ENCODE measurements at regions not wholly inside any gene's neighbourhood (a gene's known extent, or its start where the extent isn't known, plus 50 kb on each side); places are given as distances from the start of the nearest gene placed in this dataset.
"Not testable (repeated sequence)": the region's sequence is repeated elsewhere in the genome, so short reads cannot be mapped to it uniquely, and the experiment has no call there.

GRCh38 chr2:13821255-13821880, 811.1 kb upstream of the LRATD1 start:
- Mint-ChIP-seq H3K36me3 (ENCODE audit: low read depth) (no peaks in the 10 kb centered on the region), H3K4me3 (no peak overlapping the region), H3K4me1 (ENCODE audit: low read depth) (no peaks in the 10 kb centered on the region), H3K27ac (no peak overlapping the region), H3K27me3 (ENCODE audit: low read depth) (no peaks in the 10 kb centered on the region), H3K9me3 (peaks cover 2% of the 10 kb centered on the region)
- CTCF ChIA-PET = no interaction called here
- intact Hi-C loops (cut with micrococcal nuclease) = no loop called here
- no peak for DNase-seq

GRCh38 chr2:13822365-13822764, 810.2 kb upstream of the LRATD1 start:
- H3K36me3 Mint-ChIP-seq (ENCODE audit: low read depth) = no peaks in the 10 kb centered on the region
- intact Hi-C loops (cut with micrococcal nuclease) = no loop called here
- H3K27ac Mint-ChIP-seq = no peak overlapping the region
- H3K4me1 Mint-ChIP-seq (ENCODE audit: low read depth) = no peaks in the 10 kb centered on the region
- no peaks in the 10 kb centered on the region for H3K27me3 Mint-ChIP-seq (ENCODE audit: low read depth)
- CTCF ChIA-PET = no interaction called here
- H3K9me3 Mint-ChIP-seq = peaks cover 2% of the 10 kb centered on the region
- no peak for DNase-seq
- no peak overlapping the region for H3K4me3 Mint-ChIP-seq

DNA sequence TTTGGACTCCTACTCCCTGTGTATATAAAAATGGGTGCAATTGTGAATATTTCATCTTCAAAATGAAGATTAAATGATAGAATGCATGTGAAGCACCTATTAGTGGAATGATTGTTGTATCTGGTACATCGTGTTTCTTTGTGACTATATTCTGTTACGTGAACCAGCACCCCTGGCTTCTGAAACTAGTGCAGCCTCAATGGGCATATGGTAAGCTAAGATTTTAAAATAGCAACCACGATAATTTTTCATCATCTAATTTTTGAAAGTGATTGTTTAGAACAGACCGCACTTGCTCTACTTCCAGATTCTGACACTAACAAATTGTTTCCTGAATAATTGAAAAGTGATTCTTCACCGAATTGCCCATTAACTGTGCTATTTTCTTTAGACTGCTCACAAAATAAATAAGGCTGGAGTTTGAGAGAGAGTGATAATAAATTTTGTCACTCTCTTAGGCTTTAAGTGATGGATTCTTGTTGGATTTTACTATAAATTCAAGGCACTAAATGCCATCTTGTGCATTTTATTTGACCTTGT, 806.1 kb upstream of the LRATD1 start:
- DNase-seq = no peak
- H3K4me1 Mint-ChIP-seq (ENCODE audit: low read depth) = no peaks in the 10 kb centered on the region
- H3K36me3 Mint-ChIP-seq (ENCODE audit: low read depth) = no peaks in the 10 kb centered on the region
- intact Hi-C loops (cut with micrococcal nuclease) = no loop called here
- CTCF ChIA-PET = no interaction called here
- no peak overlapping the region for H3K27ac Mint-ChIP-seq
- H3K9me3 Mint-ChIP-seq = peaks cover 5% of the 10 kb centered on the region
- no peak overlapping the region for H3K4me3 Mint-ChIP-seq
- H3K27me3 Mint-ChIP-seq (ENCODE audit: low read depth) = no peaks in the 10 kb centered on the region

- CTCF ChIA-PET = no interaction called here
- Mint-ChIP-seq H3K9me3 (no peaks in the 10 kb centered on the region), H3K27ac (no peak overlapping the region), H3K36me3 (ENCODE audit: low read depth) (no peaks in the 10 kb centered on the region), H3K4me3 (no peak overlapping the region), H3K4me1 (ENCODE audit: low read depth) (no peaks in the 10 kb centered on the region), H3K27me3 (ENCODE audit: low read depth) (no peaks in the 10 kb centered on the region)
- intact Hi-C loops (cut with micrococcal nuclease) = no loop called here
- no peak for DNase-seq
Observed at GRCh38 chr2:13858626-13859025, 773.9 kb upstream of the LRATD1 start.

- DNase-seq; H3K27ac Mint-ChIP-seq; H3K36me3 Mint-ChIP-seq (ENCODE audit: low read depth); CTCF ChIA-PET; H3K9me3 Mint-ChIP-seq; H3K4me1 Mint-ChIP-seq (ENCODE audit: low read depth); H3K27me3 Mint-ChIP-seq (ENCODE audit: low read depth); intact Hi-C loops (cut with micrococcal nuclease); H3K4me3 Mint-ChIP-seq: not testable (repeated sequence)
Observed at GRCh38 chr2:13868275-13868674, 764.2 kb upstream of the LRATD1 start.

DNA sequence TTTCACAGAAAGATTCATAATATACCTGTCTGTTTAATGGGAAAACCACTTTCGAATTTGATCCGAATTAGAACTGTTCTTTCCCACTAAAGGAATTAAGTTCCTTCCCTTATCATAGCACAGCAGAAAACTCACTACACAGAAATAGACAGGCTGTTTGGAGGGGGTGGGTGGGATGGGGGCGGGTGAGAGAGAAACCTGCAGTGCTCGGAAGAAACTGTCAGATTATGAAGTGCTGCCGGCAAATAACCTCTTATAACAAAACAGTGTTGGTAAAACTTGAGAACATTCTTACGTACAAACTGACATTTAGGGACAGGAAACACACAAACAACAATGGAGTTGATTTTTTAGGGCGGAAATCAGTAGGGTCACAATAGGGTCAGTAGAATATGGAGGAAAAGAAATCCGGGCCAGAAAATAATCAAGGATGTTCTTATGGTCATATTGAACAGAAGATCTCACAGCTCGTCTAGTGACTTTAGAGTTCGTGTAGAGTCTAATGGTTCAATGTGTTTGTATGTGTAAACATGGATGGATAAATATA, 756.0 kb upstream of the LRATD1 start:
- Mint-ChIP-seq H3K4me3 (no peak overlapping the region), H3K9me3 (no peaks in the 10 kb centered on the region), H3K4me1 (ENCODE audit: low read depth) (no peaks in the 10 kb centered on the region), H3K27ac (no peak overlapping the region), H3K36me3 (ENCODE audit: low read depth) (no peaks in the 10 kb centered on the region), H3K27me3 (ENCODE audit: low read depth) (no peaks in the 10 kb centered on the region)
- CTCF ChIA-PET = no interaction called here
- no peak for DNase-seq
- intact Hi-C loops (cut with micrococcal nuclease) = no loop called here

DNA sequence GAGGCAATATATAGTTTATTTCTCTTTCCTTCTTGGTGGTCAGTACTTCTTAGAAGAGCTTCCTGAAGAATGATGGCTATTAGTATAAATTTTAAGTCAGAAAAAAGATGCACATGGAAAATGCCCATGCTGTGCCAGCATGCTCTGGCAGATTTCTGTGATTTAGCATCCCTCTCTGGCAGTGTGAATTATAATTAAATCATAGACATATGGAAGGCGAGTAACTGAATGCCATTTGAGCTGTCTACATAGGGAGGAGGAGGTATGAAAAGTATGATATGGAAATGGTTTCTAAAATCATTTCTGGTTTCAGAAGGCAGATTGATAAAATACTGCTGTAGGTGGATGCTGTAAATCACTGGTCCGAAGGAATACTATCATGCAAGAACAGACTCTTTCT, 754.9 kb upstream of the LRATD1 start:
- Mint-ChIP-seq H3K4me3 (no peak overlapping the region), H3K9me3 (no peaks in the 10 kb centered on the region), H3K4me1 (ENCODE audit: low read depth) (no peaks in the 10 kb centered on the region), H3K36me3 (ENCODE audit: low read depth) (no peaks in the 10 kb centered on the region), H3K27me3 (ENCODE audit: low read depth) (no peaks in the 10 kb centered on the region), H3K27ac (no peak overlapping the region)
- no peak for DNase-seq
- CTCF ChIA-PET = no interaction called here
- intact Hi-C loops (cut with micrococcal nuclease) = no loop called here

- Mint-ChIP-seq H3K4me3 (no peak overlapping the region), H3K36me3 (ENCODE audit: low read depth) (no peaks in the 10 kb centered on the region), H3K27me3 (ENCODE audit: low read depth) (no peaks in the 10 kb centered on the region), H3K27ac (no peak overlapping the region), H3K9me3 (peaks cover 2% of the 10 kb centered on the region), H3K4me1 (ENCODE audit: low read depth) (no peaks in the 10 kb centered on the region)
- intact Hi-C loops (cut with micrococcal nuclease) = no loop called here
- DNase-seq = no peak
- CTCF ChIA-PET = no interaction called here
Observed at GRCh38 chr2:13884291-13884976, 748.1 kb upstream of the LRATD1 start.

GRCh38 chr2:13901526-13901925, 731.0 kb upstream of the LRATD1 start:
- no peak for DNase-seq
- peaks cover 2% of the 10 kb centered on the region for H3K9me3 Mint-ChIP-seq
- H3K27me3 Mint-ChIP-seq (ENCODE audit: low read depth) = no peaks in the 10 kb centered on the region
- no peaks in the 10 kb centered on the region for H3K36me3 Mint-ChIP-seq (ENCODE audit: low read depth)
- H3K4me3 Mint-ChIP-seq = no peak overlapping the region
- H3K4me1 Mint-ChIP-seq (ENCODE audit: low read depth) = no peaks in the 10 kb centered on the region
- intact Hi-C loops (cut with micrococcal nuclease) = no loop called here
- no peak overlapping the region for H3K27ac Mint-ChIP-seq
- CTCF ChIA-PET = no interaction called here

GRCh38 chr2:13905831-13906230, 726.7 kb upstream of the LRATD1 start:
- no peaks in the 10 kb centered on the region for H3K4me1 Mint-ChIP-seq (ENCODE audit: low read depth)

GRCh38 chr2:13916066-13916465, 716.5 kb upstream of the LRATD1 start:
- Mint-ChIP-seq H3K4me1 (ENCODE audit: low read depth) (no peaks in the 10 kb centered on the region), H3K36me3 (ENCODE audit: low read depth) (no peaks in the 10 kb centered on the region), H3K9me3 (peaks cover 3% of the 10 kb centered on the region), H3K4me3 (no peak overlapping the region), H3K27me3 (ENCODE audit: low read depth) (no peaks in the 10 kb centered on the region), H3K27ac (no peak overlapping the region)
- intact Hi-C loops (cut with micrococcal nuclease) = no loop called here
- DNase-seq = no peak
- CTCF ChIA-PET = no interaction called here

More at GRCh38 chr2:13905831-13906230, 726.7 kb upstream of the LRATD1 start:
- intact Hi-C loops (cut with micrococcal nuclease) = no loop called here
- CTCF ChIA-PET = no interaction called here
- Mint-ChIP-seq H3K9me3 (peaks cover 2% of the 10 kb centered on the region), H3K36me3 (ENCODE audit: low read depth) (no peaks in the 10 kb centered on the region), H3K27me3 (ENCODE audit: low read depth) (no peaks in the 10 kb centered on the region), H3K27ac (no peak overlapping the region), H3K4me3 (no peak overlapping the region)
- DNase-seq = no peak

DNA sequence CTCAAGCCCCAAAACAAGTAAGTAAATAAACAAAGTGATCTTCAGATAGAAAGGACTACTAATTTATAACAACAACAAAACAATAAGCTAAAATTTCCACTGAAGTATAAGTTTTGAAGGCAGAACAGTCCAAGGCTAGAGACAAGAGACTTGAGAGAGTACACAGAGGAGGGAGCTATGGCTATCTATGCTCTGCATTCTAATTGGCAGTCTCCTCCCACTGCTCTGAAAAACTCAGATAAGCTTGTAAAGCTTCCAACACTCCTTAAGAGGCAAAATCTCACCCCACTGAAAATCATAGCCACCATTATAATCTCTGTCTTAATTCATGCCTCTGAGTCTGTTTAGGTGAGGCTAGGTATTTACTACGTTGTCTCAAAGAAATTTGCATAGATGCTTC, 714.6 kb upstream of the LRATD1 start:
- no peak for DNase-seq
- no peak overlapping the region for H3K4me3 Mint-ChIP-seq
- no peak overlapping the region for H3K27ac Mint-ChIP-seq
- H3K27me3 Mint-ChIP-seq (ENCODE audit: low read depth) = no peaks in the 10 kb centered on the region
- CTCF ChIA-PET = no interaction called here
- no peaks in the 10 kb centered on the region for H3K36me3 Mint-ChIP-seq (ENCODE audit: low read depth)
- no peaks in the 10 kb centered on the region for H3K4me1 Mint-ChIP-seq (ENCODE audit: low read depth)
- intact Hi-C loops (cut with micrococcal nuclease) = no loop called here
- H3K9me3 Mint-ChIP-seq = peaks cover 10% of the 10 kb centered on the region

GRCh38 chr2:13919981-13920382, 712.5 kb upstream of the LRATD1 start:
- DNase-seq = no peak
- CTCF ChIA-PET = no interaction called here
- intact Hi-C loops (cut with micrococcal nuclease) = no loop called here
- Mint-ChIP-seq H3K4me1 (ENCODE audit: low read depth) (no peaks in the 10 kb centered on the region), H3K27me3 (ENCODE audit: low read depth) (no peaks in the 10 kb centered on the region), H3K36me3 (ENCODE audit: low read depth) (no peaks in the 10 kb centered on the region), H3K9me3 (peaks cover 10% of the 10 kb centered on the region), H3K4me3 (no peak overlapping the region), H3K27ac (no peak overlapping the region)

All from activated naive CD4-positive, alpha-beta T cell treated with anti-CD3 and anti-CD28 coated beads for 36 hours (primary cell).